ENCODE measurements at regions not wholly inside any gene's neighbourhood (a gene's known extent, or its start where the extent isn't known, plus 50 kb on each side); places are given as distances from the start of the nearest gene placed in this dataset.

DNA sequence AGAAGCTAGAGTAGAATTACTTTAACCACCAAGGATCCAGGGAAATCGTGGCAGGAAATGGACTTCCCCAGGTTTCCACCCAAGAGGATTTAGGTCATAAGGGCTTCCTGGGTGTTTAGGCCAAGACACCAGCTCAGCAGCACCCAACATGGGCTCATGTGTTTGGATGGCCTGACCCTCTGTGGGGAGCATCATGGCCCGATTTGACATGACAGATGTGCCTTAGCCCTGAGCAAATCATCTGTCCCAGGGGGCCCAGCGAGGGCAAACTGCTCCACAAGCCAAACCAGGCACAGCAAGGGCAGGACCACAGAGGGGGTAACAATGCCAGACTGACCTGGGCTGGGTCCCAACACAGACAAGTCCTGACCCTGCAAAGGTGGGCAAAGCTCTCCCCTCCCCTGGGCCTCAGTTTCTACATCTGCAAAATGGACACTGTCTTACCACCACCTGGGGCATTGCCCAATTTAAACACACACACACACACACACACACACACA lies 232.8 kb downstream of the MATN1 start:
- Histone ChIP-seq H3K4me3 (no peak overlapping the region), H3K27ac (ENCODE audit: control insufficient read depth, insufficient read depth) (no peak overlapping the region), H2AFZ (ENCODE audit: control insufficient read depth, low read depth, low read length) (no peak overlapping the region), H3K27me3 (replicated peaks in 1 of 2; ENCODE audit: control insufficient read depth in 2 of 2, insufficient read depth in 2 of 2, low read length in 1 of 2) (no peaks in the 10 kb centered on the region; a peak in 1 of 4 replicates), H3K4me1 (ENCODE audit: control insufficient read depth, insufficient read depth, low read length) (no peaks in the 10 kb centered on the region), H3K9ac (ENCODE audit: control insufficient read depth, insufficient read depth, low read length) (no peak overlapping the region), H3K9me3 (replicated peaks; ENCODE audit: control insufficient read depth, insufficient read depth, low read length) (no peaks in the 10 kb centered on the region), H3K36me3 (ENCODE audit: control insufficient read depth in 2 of 2, insufficient read depth in 2 of 2, low read length in 1 of 2) (no peaks in the 10 kb centered on the region), H4K20me1 (ENCODE audit: control insufficient read depth, insufficient read depth) (no peaks in the 10 kb centered on the region), H3K79me2 (ENCODE audit: control insufficient read depth, insufficient read depth, low read length) (no peaks in the 10 kb centered on the region), H3K4me2 (ENCODE audit: control insufficient read depth, insufficient read depth) (no peak overlapping the region)
- ATAC-seq: no peak
- ChIA-PET CTCF (no interaction called here), POLR2A (no interaction called here), RAD21 (ENCODE audit: unreplicated experiment) (no interaction called here), SMC1A (ENCODE audit: uncharacterized antibody, unreplicated experiment) (no interaction called here)
- WGBS (ENCODE audit: insufficient coverage, insufficient replicate concordance, low lambda C conversion rate, missing lambda C conversion rate): 0% methylated on average over 3 of the region's 3 CpGs
- no TSS peak for BruUV-seq (replicated peaks)
- no peak for DNase-seq (ENCODE audit: low read depth, low spot score)
- FAIRE-seq: no peak
- intact Hi-C loops (cut with micrococcal nuclease; ENCODE audit: unreplicated experiment) (no loop called here), in situ Hi-C loops (cut with MboI) (no loop called here)
- no peak for TF ChIP-seq WRNIP1 (IDR thresholded peaks at IDR 0.05; ENCODE audit: borderline replicate concordance, low read depth, low read length)
- TF ChIP-seq EED (IDR thresholded peaks at IDR 0.05; ENCODE audit: low read depth): no peak
- TF ChIP-seq, protein P1, sequence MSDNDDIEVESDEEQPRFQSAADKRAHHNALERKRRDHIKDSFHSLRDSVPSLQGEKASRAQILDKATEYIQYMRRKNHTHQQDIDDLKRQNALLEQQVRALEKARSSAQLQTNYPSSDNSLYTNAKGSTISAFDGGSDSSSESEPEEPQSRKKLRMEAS (IDR thresholded peaks at IDR 0.05; ENCODE audit: low read depth, low read length): no peak
- TF ChIP-seq BACH1 (IDR thresholded peaks at IDR 0.05; ENCODE audit: borderline replicate concordance): no peak
- TF ChIP-seq, protein P2, sequence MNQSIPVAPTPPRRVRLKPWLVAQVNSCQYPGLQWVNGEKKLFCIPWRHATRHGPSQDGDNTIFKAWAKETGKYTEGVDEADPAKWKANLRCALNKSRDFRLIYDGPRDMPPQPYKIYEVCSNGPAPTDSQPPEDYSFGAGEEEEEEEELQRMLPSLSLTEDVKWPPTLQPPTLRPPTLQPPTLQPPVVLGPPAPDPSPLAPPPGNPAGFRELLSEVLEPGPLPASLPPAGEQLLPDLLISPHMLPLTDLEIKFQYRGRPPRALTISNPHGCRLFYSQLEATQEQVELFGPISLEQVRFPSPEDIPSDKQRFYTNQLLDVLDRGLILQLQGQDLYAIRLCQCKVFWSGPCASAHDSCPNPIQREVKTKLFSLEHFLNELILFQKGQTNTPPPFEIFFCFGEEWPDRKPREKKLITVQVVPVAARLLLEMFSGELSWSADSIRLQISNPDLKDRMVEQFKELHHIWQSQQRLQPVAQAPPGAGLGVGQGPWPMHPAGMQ (IDR thresholded peaks at IDR 0.05; ENCODE audit: borderline replicate concordance): no peak
- no peak for TF ChIP-seq NFYA (IDR thresholded peaks at IDR 0.05; ENCODE audit: borderline replicate concordance, low read depth, low read length)
- no peak for TF ChIP-seq CHD4 (IDR thresholded peaks at IDR 0.05)
- TF ChIP-seq, protein P3, sequence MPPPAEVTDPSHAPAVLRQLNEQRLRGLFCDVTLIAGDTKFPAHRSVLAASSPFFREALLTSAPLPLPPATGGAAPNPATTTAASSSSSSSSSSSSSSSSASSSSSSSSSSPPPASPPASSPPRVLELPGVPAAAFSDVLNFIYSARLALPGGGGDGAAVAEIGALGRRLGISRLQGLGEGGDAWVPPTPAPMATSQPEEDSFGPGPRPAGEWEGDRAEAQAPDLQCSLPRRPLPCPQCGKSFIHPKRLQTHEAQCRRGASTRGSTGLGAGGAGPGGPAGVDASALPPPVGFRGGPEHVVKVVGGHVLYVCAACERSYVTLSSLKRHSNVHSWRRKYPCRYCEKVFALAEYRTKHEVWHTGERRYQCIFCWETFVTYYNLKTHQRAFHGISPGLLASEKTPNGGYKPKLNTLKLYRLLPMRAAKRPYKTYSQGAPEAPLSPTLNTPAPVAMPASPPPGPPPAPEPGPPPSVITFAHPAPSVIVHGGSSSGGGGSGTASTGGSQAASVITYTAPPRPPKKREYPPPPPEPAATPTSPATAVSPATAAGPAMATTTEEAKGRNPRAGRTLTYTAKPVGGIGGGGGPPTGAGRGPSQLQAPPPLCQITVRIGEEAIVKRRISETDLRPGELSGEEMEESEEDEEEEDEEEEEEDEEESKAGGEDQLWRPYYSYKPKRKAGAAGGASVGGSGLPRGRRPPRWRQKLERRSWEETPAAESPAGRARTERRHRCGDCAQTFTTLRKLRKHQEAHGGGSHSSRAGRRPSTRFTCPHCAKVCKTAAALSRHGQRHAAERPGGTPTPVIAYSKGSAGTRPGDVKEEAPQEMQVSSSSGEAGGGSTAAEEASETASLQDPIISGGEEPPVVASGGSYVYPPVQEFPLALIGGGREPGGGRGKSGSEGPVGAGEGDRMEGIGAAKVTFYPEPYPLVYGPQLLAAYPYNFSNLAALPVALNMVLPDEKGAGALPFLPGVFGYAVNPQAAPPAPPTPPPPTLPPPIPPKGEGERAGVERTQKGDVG (CRISPR knock-in tag; IDR thresholded peaks at IDR 0.05): no peak
- TF ChIP-seq, protein P4, sequence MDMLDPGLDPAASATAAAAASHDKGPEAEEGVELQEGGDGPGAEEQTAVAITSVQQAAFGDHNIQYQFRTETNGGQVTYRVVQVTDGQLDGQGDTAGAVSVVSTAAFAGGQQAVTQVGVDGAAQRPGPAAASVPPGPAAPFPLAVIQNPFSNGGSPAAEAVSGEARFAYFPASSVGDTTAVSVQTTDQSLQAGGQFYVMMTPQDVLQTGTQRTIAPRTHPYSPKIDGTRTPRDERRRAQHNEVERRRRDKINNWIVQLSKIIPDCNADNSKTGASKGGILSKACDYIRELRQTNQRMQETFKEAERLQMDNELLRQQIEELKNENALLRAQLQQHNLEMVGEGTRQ (IDR thresholded peaks at IDR 0.05; ENCODE audit: borderline replicate concordance, low read depth, low read length): no peak
- TF ChIP-seq KAT2A (conservative IDR thresholded peaks at IDR 0.05; ENCODE audit: control insufficient read depth, low read depth, low read length): no peak
